22Rv1 (cell line): ENCODE measurements at regions not wholly inside any gene's neighbourhood (a gene's known extent, or its start where the extent isn't known, plus 50 kb on each side); places are given as distances from the start of the nearest gene placed in this dataset.

Source experiments
- ZFX ChIP-seq: fragments of 450-650 bp; IDR thresholded peaks from 2 replicates; pipeline ENCODE4 v1.6.1; 2017; ENCODE audit warnings: antibody characterized with exemption, borderline replicate concordance
- TF ChIP-seq, protein P1 (sequence below): fragments of 450-650 bp; IDR thresholded peaks from 2 replicates; pipeline ENCODE4 v1.5.1; 2017; ENCODE audit warnings: mild to moderate bottlenecking

DNA sequence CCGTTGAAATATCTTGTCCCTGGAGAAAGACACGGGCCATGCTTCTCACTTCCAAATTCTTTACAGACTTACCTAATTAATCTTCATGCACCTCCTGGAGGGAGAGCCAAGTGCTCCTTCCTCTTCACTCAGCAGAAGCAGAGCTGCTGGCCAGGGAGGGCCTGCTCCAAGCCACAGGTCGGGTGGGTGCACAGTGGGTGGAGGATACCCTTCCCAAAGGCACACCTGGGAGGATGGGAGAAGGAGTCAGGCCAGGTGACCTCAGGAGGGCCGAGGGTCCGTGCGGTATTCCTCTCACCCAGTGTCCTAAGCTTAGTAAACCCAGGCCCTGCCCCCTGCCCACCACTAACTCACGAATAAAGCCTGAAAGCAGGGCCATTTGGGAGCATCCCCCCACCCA, 171.3 kb upstream of the RPL38 start:
- TF ChIP-seq, protein P1, sequence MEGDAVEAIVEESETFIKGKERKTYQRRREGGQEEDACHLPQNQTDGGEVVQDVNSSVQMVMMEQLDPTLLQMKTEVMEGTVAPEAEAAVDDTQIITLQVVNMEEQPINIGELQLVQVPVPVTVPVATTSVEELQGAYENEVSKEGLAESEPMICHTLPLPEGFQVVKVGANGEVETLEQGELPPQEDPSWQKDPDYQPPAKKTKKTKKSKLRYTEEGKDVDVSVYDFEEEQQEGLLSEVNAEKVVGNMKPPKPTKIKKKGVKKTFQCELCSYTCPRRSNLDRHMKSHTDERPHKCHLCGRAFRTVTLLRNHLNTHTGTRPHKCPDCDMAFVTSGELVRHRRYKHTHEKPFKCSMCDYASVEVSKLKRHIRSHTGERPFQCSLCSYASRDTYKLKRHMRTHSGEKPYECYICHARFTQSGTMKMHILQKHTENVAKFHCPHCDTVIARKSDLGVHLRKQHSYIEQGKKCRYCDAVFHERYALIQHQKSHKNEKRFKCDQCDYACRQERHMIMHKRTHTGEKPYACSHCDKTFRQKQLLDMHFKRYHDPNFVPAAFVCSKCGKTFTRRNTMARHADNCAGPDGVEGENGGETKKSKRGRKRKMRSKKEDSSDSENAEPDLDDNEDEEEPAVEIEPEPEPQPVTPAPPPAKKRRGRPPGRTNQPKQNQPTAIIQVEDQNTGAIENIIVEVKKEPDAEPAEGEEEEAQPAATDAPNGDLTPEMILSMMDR, result no peak
- no peak for TF ChIP-seq ZFX
